NCI-H524 (cell line): ENCODE measurements at regions not wholly inside any gene's neighbourhood (a gene's known extent, or its start where the extent isn't known, plus 50 kb on each side); places are given as distances from the start of the nearest gene placed in this dataset.
A peak's percentile ranks its signal among the peaks of the same experiment; 100 is the strongest.
"Not testable (repeated sequence)": the region's sequence is repeated elsewhere in the genome, so short reads cannot be mapped to it uniquely, and the experiment has no call there.

Source experiments
- DNase-seq, 2 experiments: peaks; one replicate each; lab custom pipeline; 2025; lab: John Stamatoyannopoulos, UW

GRCh38 chr13:87538366-87539052, 132.7 kb upstream of the SLITRK5 start:
- no peak for DNase-seq

DNA sequence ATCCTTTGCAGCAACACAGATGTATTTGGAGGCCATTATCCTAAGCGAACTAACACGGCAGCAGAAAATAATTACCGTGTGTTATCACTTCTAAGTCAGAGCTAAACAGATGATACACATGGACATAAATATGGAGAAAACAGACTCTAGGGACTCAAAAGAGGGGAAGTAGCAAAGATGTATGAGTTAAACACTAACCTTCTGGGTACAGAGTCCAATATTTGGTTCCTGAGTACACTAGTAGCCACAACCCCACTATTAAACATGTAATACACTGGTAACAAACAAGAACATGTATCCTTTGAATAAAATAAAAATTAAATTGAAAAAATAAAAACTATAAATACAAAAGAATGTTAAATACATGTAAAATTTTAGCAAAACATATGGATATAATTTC, 118.0 kb upstream of the SLITRK5 start:
- no peak for DNase-seq

DNA sequence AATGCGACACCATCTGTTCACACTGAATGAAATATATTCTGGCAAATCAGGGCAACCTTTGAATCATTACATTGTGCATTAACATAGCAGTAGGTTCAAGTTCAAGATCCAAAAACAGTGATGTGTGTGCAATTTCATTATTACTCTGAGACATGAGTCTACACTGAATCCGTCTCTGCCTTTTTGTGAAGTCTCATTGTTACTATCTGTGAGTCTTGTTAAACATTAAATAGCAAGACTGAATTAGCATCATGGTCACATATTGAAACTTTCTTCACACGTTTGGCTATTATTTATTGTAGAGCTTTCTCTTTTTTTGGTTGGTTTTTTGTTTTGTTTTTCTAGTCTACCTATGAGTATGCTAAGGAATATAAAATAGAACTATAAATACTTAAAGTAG, 117.1 kb upstream of the SLITRK5 start:
- DNase-seq = peak in 1 of 2 experiments; percentile 2

DNA sequence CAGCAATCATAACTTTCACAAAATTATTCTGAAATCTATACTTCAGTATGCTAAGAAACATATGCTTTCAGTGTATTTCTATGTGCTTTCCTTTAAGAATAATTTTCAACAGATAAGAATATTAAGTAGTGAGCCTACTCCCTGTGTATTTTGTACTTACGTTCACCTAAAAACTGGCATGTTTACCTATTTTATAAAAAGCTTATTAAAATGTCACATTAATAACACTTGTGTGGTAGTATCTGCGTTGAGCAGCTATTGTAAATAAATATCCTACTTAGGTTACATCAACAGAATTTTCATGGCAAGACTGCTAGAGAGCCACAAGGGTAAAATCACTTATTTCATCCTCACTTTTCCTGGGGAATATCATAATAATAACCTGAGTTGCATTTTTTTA, 113.4 kb upstream of the SLITRK5 start:
- DNase-seq = no peak

GRCh38 chr13:87561580-87561979, 109.6 kb upstream of the SLITRK5 start:
- DNase-seq = not testable (repeated sequence)

DNA sequence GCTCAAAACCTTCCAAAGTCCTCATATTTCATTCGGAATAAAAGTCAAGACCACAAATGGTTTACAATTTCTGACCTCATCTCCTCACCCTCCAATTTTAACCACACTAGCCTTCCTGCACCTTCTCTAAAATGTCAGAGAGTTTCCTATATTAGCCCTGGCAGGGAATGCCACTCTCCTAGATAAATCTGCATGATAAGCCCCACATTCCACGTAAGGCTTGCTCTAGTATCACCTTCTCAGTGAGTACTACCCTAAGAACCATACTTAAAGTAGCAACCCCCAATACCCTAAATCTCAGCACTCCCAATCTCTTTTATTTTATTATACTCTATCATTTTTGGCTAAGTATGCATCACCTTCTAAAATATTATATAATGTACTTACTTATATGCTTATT, 100.5 kb upstream of the SLITRK5 start:
- no peak for DNase-seq

GRCh38 chr13:87582399-87582798, 88.8 kb upstream of the SLITRK5 start:
- no peak for DNase-seq

DNA sequence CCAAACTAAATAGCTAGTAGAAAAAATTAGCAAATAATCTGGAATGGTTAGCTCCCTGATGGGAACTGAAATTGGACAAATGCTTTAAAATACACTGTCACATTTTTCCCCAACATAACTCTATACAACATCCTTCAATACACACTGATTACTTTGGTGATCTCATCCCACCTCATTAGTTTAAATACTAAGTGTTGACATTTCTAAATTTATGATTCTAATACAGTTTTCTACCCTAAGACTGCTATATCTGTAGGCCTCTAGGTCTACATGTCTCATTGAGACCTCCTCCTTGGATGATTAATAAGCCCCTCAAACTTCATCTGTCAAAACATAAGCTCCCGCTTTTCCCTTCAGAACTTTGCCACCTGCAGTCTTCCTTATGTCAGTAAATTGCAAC, 80.7 kb upstream of the SLITRK5 start:
- no peak for DNase-seq

GRCh38 chr13:87604437-87604836, 66.7 kb upstream of the SLITRK5 start:
- DNase-seq = not testable (repeated sequence)

GRCh38 chr13:87607266-87607665, 63.9 kb upstream of the SLITRK5 start:
- peak in 1 of 2 experiments; percentile 4 for DNase-seq

GRCh38 chr13:87614276-87614675, 56.9 kb upstream of the SLITRK5 start:
- DNase-seq = no peak
